Non-pigmented ciliary epithelial cell (primary cell): ENCODE measurements at regions not wholly inside any gene's neighbourhood (a gene's known extent, or its start where the extent isn't known, plus 50 kb on each side); places are given as distances from the start of the nearest gene placed in this dataset.
A peak's percentile ranks its signal among the peaks of the same experiment; 100 is the strongest.
"Not testable (repeated sequence)": the region's sequence is repeated elsewhere in the genome, so short reads cannot be mapped to it uniquely, and the experiment has no call there.

ENCODE experiments used
- DNase-seq: peaks from one replicate; pipeline ENCODE4 v3.0.0-alpha.2; 2010; ENCODE audit warnings: low read depth

DNA sequence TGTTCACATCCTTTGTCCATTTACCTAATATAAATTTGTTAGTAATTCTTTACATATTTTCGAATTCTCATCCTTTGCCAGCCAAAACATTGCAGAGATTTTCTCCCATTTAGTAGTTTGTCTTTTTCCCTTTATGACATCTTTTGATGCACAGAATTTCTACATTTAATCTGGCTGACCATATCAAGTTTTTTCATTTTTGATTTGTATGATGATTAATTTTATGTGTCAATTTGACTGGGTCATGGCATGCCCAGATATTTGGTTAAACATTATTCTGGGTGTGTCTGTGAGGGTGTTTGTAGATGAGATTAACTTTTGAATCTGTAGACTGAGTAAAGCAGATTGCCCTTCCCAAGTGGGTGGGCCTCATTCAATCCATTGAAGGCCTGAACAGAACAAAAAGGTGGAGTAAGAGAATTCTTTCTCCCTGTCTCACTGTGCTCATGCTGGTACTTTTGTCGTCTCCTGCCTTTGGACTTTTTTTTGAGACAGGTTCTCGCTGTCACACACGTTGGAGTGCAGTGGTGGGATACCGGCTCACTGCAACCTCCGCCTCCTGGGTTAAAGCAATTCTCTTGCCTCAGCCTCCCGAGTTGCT lies 72.1 kb upstream of the EPB41L1 start:
- no peak for DNase-seq

DNA sequence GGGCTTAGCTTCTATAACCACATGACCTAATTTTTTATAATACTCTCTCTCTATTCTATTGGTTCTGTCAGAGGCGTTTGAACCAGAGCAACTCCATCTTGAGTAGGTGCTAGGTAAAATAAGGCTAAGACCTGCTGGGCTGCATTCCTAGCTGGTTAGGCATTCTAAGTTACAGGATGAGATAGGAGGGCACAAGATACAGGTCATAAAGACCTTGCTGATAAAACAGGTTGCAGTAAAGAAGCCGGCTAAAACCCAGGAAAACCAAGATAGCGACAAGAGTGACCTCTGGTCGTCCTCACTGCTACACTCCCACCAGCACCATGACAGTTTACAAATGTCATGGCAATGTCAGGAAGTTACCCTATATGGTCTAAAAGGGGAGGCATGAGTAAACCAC lies 71.3 kb upstream of the EPB41L1 start:
- not testable (repeated sequence) for DNase-seq

DNA sequence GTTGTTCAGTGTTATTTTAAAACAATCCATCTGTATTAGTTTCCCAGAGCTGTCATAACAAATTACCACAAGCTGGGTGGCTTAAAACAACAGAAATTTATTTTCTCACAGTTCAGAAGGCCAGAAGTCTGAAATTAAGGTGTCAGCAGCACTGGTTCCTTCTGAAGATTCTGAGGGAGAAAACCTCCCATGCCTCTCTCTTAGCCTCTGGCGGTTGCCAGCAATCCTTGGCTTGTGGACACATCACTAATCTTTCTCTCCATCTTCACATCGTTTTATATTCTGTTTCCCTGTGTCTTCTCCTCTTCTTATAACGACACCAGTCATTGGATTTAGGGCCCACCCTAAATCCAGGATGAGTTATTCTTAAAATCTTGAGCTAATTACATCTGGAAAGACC lies 70.2 kb upstream of the EPB41L1 start:
- DNase-seq: no peak

DNA sequence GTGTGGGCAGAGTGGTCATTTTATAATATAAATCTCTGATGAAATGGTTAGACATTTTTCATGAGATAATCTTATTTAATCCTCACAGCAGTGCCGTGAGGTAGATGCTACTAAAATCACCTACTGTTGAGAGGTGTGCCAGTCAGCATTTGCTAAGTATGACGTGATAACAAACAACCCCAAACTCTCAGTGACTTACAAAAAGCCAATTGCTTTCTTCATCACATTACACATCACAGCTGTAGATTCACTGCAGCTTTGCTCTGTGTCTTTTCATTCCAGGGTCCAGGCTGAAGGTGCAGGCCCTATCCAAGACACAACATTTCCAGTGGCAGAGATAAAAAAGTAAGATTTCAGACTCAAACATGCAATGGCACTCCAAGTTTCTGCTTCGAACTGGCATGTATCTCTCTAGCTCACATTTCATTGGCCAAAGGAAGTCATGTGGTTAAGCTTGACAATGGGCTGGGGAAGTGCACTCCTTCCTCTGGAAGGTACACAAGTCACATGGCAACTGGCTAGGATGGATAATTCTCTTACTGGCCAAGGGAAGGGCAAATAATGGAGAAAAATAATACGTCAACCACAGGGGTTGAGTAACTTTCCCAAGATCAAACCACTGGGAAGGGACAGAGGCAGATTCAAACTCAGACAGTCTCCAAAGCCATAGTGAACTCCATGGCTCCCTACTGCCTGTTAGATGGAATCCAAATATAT lies 69.5 kb upstream of the EPB41L1 start:
- DNase-seq: no peak

DNA sequence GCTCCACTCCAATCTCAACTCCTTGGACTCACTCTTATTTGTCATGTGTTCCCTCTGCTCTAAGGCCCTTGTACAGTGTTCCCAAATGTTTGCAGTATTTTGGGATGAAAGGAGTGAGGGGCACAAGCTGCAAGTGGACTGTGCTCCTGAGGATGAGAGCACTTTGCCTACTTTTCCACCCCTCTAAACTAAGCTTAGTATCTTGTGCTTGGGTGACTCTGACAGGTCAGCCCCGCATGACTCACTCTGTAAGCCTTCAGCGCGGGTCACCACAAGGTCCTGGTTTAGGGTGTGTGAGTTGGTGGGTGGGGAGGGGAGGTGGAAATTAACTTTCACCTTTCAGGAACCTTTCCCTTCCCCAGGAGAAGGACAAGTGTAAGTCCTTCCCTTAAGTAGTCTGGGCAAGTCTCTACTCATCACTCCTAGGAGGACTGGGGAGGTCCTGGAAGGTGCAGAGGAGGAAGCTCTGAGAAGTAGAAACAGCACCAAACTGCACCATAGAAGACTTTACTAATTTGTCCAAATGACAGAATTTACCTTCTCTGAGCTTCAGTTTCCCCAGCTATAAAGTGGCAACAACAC lies 68.8 kb upstream of the EPB41L1 start:
- peak; percentile 17 for DNase-seq

DNA sequence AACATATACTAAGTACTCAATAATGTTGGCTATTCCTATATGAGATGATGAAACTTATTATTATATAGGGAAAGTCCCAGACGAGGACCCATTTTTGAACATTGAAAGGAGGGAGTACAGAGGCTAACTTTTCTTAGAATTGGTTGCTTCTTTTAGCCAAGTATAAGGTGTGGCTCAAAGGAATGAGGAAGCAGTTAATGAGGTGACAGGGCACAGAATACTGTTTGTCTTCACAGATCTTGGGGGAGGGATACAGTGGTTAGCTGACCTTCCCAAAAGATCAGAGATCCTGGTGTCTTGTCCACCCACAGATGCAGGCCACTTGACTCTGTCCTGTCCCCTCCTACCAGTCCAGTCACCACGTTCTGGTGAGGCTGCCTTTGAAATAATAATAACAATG lies 67.8 kb upstream of the EPB41L1 start:
- no peak for DNase-seq

DNA sequence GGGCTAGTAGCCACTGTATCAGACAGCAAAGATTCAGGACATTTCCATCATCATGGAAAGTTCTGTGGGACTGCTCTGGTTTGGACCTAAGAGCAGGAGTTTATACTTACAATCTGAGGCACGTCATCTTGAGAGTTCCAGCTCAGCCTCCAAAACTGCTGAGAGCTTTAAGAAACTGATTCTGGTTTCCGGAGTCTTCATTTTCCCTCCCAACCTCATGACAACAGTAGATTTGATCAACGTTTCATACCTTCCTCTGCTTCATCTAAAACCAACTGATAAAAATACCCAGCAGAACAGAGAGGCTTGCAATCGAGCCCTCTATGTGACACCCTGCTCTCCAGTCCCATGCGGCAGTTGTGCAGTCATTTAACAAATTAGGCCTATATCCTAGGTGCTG lies 64.3 kb upstream of the EPB41L1 start:
- no peak for DNase-seq

DNA sequence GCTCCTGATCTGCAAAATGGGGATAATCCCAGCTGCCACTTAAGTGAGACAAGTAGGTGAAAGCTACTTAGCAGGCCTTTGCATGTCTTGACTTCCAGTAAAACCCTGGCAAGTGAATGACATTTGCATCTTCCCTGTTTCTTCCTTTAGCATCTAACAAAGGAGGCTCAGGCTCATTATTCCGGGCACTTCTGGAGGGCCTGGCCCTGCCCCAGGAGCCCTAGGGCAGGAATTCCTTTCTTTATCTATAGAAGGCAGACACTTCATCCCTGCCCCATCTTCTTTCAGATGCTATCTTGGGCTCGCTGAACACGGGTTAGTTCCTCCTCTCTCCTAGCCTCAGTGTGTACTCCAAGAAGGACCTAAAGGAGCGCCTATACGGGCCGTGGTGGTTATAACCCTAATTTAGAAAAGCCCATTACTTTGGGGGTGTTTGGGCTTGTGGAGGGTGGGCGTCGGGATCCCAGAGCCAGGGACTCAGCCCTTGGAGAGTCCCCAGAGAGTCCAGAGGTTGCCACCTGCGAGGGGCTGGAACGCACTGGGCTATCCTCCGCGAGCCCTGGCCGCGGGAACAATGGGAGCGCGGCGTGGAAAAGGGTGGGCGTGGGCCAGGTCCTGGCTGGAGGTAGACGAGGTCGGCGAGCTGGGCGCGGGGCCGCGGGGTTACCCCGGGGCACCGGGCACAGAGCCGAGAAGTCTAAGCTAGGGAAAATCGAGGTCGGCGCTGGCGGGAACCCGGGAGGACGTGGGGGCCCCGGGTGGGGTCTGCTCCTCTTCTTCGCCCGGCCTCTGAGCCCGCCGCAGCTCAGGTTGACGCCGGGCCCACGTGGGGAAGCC lies 62.8 kb upstream of the EPB41L1 start:
- no peak for DNase-seq

DNA sequence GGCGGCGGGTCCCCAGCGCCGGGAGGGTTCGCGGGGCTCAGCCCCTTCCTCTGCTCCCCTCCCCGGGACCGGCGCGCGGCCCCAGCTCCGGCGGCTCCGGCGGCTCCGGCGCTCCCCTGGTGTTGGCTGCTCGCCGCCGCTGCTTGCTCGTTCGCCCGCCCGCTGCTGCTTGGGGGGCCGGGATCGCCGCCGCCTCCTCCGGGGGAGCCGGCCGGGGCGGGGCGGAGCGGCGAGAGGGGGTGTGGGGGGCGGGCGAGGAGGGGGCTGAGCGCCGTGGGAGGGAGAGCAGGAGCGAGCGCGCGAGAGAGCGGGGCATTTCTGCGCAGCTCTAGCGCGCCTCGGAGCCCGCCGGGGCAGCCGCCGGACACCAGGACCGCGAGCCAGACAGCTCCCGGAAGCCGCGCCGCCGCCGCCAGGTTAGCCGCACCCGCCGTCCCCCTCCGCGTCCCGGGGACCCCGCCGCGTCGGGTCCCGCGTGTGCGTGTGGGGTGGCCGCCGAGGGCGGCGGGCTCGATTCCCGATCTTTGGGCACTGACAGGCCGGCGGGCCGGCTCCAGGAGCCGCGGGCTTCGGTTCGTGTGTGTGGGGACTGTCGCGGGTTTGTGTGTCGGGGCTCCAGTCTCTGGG lies 62.0 kb upstream of the EPB41L1 start:
- no peak for DNase-seq

DNA sequence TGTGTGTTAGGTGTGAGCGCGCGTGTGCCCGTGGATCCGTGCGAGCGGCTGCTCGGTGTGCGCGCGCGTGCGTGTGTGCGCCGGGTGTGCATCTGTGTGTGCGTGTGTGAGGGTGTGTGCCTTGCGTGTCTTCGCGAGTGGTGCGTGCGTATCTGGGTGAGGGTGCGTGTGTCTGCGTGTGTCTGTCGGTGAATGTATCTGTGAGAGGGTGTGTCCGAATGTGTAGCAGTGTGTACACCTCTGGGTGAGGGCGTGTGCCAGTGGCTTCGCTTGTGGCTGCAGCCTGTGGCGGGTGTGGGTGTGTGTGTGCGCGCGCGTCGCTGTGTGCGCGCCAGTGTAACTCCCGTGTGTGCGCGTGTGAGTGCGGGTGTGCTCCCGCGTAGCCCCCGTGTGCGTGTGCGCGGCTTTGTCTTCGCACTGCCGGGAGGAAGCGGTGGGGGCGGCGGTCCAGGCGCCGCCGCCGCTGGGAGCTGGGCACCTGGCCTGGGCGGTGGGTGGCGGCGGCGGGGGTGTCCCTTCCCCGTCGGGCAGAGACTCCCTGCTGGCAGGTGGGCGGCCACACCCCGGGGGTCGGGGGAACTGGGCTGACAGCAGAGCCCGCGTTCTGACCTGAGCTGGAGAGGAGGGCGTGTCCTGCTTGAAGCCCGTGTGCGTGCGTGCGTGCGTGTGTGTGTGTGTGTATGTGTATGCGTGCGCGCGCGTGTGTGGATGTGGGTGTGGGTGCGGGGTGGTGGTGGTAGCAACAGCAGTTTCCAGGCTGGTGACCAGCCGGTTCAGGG lies 61.3 kb upstream of the EPB41L1 start:
- DNase-seq: no peak

DNA sequence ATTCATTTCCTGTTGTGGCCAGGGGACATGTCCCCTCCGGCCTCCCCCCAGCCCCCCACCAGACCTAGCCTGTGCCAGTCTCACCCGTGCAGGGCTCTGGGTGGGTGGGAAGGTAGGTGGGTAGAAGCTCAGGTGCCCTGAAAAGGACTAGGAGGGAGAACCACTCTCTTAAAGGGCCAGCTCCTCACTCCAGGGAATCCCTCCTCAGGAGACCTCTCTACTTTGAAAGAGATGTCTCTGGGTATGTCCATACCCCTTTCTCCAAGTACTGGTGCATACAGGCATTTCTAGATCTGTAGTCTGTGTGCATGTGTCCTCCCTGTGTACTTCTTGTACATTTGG lies 60.8 kb upstream of the EPB41L1 start:
- DNase-seq: no peak

DNA sequence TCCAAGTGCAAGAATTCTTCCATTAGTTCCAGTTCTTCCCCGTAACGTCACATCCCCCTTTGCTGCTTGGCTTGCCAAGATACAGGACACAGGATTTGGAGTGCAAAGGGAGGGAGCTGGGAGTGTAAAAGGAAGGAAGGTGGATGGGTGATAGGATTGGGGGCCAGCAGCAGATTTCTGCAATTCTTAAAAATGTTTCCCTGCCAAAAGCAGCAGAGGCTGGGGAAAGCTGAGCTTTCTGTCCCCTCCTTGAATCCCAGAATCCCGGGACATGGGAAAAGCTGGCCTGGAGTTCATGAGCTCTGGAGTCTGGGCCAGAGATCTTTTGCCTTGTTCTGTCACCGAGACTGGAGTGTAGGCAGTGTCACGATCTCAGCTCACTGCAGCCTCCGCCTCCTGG lies 60.0 kb upstream of the EPB41L1 start:
- no peak for DNase-seq

DNA sequence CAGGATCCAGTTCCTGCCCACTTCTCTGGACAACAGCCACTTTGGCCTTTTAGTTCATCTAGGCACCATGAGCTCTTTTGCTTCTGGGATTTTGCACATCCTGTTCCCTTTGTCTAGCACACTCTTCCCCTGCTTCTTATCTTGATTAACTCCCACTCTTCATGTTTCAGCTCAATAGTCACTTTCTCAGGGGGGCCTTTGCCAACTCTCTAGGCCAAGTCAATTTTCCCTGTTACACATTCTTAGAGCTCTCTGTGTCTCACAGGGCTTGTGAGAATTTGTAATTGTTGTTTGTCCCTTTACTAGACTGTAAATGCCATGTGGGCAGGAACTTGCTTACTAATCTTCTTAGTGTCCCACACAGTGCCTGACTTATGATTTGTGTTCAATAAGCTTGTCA lies 58.1 kb upstream of the EPB41L1 start:
- no peak for DNase-seq

DNA sequence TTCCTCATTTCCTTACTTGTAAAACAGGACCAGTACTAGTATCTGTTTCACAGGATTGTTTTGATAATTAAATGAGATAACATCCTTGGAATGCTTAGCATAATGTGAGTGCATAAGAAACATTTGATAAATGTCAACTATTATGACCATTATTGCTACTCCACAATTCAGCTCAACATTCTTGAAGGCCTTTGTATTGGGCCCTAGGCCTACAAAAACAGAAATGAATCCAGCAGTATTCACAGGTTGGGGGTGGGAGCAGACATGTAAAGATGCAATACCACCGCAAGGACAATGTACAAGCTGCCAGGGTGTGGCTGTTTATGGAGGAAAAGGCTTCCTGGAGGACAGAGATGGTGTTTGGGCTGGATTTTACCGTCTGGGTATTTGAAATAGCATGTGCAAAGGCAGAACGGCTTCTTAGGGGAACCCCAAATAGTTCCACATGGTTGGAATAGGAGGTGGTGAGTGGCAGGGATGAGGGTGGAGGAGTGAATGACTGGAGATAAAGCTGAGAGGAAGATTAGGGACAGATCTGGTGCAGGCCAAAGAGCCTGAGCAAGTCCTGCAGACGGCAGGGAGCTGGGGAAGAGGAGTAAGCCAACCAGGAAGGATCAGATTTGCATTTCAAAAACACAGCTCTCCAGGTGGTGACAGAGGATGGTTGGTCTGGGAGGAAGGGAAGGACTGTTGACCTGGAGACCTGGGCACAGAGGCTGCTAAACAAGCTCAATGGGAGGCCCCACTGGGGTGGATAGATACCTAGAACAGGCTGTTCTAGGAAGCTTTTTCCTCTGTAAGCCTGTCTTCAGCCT lies 57.0 kb upstream of the EPB41L1 start:
- DNase-seq: peak; percentile 15

DNA sequence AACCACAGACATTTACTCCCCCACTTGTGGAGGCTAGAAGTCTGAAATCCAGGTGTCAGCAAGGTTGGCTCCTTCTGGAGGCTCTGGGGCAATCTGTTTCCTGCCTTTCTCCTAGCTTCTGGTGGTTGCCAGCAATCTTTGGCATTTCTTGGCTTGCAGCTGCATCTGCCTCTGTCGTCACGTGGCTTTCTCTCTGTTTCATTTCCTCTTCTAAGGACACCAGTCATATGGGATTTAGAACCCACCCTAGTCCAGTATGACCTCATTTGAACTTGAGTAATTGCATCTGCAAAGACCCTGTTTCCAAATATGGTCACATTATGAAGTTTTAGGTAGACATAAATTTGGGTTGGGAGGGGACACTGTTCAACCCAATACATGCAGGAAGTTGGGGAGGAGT lies 56.2 kb upstream of the EPB41L1 start:
- no peak for DNase-seq

DNA sequence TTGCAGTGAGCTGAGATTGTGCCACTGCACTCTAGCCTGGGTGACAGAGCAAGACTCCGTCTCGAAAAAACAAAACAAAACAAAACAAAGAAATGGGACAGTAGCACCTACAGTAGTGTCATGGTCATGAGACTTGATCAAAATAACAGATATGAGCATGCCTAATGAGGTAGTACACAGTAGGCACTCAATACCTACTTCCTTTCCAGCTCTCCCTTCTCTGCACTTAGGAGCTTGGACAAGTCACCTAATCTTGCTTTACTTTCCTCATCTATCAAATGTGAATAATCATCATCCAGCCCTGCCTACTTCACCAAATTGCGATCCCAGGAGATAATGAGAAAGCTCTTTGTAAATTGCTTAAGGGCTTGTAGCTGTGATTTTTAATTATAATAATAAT lies 55.4 kb upstream of the EPB41L1 start:
- no peak for DNase-seq

DNA sequence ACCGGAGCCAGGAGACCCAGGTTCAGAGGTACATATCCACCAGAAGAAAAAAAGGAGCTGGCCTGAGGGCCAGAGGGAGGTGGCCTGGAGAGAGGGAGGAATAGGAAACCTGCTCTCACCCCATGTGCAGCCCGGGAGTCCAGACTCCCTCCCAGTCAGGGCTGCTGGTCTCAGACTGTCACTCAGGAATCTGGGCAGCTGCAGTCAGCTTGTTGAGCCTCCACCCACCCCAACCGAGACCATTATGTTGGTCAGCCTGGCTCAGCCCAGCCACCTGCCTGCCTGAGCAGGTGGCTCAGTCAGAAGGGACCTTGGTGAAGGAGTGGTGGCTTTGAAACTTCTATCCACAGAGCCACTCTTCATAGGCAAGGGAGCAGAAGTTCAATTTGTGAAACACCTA lies 53.3 kb upstream of the EPB41L1 start:
- DNase-seq: no peak

DNA sequence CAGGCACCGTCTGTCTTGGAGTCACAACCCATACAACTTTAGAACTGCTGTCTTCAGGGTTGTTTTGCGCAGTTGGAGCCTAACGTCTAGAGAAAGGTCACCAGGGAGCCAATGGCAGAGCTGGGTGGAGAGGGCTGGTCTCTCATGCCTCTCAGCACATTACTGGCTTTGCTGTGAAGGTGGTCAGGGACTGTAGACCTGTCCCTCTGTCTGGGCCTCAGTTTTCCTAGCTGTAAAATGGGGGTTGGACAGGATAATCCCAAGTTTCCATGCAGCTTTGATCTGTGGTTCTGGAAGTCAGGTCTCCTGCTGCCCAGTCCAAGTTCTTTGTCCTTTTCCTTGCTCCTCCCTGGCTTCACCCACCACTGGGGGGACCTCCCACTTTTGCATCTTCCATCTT lies 52.2 kb upstream of the EPB41L1 start:
- no peak for DNase-seq

DNA sequence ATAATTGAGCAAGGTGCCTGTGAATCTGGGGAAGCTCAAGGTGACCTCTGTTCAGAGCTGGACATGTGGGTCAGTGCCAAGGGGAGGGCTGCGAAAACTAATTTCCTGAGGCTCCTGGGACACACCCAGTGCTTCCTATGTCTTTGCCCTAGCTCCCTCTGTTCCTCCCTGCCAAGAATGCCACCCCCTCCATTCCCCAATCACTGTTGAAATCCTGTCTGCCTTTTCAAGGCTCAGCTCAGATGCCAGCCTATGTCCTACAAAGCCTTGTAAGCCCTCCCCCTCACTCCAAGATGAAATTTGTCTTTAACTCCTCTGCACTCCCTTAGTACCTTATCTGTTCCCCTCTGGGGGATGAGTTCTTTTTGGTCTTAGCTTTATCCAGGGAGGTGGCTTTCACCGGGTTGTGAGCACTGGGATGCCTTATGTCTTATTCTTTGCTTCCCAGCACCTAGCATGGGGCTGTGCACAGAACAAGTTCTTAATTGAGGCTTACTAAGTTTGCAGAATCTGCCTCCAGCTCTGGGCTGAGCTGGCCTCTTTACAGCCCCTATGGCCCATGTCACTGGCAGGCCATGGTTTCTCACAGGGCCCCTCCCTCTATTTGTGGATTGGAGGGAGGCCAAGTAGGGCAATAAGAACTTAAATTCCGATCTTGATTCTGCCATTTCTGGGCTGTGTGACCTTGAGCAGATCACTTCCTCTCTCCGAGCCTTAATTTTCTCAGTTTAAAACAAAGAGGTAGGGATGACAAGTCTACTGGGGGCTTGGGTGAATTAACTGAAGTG lies 51.5 kb upstream of the EPB41L1 start:
- no peak for DNase-seq

DNA sequence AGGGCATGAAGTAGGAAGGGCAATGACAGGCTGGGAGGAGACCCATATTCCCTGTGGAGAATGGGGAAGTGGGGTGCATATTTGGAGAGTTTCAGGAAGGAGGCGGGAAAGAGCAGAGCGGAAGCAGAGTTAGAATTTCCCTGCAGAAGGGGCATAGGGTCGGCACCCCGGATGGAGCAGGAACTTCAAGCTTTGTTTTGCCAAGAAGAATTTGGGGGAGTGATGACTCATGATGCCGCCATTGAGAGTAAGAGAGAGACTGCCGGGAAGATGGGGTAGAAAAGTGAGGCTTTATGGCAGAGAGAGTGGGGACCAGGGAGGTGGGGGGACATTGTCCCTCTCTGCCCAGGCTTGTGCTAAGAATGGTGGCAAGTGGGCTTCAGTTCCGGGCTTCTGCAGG lies 50.3 kb upstream of the EPB41L1 start:
- DNase-seq: no peak
